ENCODE measurements at regions not wholly inside any gene's neighbourhood (a gene's known extent, or its start where the extent isn't known, plus 50 kb on each side); places are given as distances from the start of the nearest gene placed in this dataset.
"Not testable (repeated sequence)": the region's sequence is repeated elsewhere in the genome, so short reads cannot be mapped to it uniquely, and the experiment has no call there.

GRCh38 chr4:26061248-26061986 is 147.4 kb downstream of the SMIM20 start:
- Histone ChIP-seq H3K4me3 (no peak overlapping the region), H3K4me1 (no peaks in the 10 kb centered on the region), H3K36me3 (no peaks in the 10 kb centered on the region), H3K27ac (no peak overlapping the region), H3K27me3 (no peaks in the 10 kb centered on the region), H3K9me3 (replicated peaks) (no peaks in the 10 kb centered on the region; the same call in 1 of the 2 replicates)
- peak; percentile 52 to 69 for DNase-seq

DNA sequence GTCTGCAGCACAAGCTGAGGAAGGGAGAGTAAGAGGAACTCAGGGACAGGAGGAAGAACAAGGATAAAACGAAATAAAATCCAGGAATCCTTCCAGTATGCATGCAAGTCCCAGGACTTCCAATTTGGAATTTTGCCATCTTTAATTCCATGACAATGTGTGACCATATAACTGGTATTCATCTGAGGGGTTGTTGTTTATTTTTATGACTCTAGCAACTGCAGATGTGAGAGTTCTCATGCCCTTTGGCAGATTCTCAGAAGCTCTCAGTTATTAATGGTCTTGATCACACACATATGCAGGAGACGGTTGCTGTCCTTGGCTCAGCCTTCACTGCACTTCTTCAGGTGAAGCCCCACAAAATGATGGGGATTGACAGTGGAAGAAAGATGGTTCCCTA is 148.2 kb downstream of the SMIM20 start:
- no peaks in the 10 kb centered on the region for H3K4me1 ChIP-seq
- no peaks in the 10 kb centered on the region; the same call in 1 of the 2 replicates for H3K9me3 ChIP-seq (replicated peaks)
- H3K27ac ChIP-seq, result no peak overlapping the region
- H3K4me3 ChIP-seq, result no peak overlapping the region
- H3K36me3 ChIP-seq, result no peaks in the 10 kb centered on the region
- H3K27me3 ChIP-seq, result no peaks in the 10 kb centered on the region
- peak in 1 of 2 experiments; percentile 38 for DNase-seq

GRCh38 chr4:26064009-26064408 is 150.0 kb downstream of the SMIM20 start:
- H3K27me3 ChIP-seq; H3K9me3 ChIP-seq (replicated peaks); H3K4me3 ChIP-seq; H3K27ac ChIP-seq; H3K4me1 ChIP-seq; H3K36me3 ChIP-seq; DNase-seq: not testable (repeated sequence)

GRCh38 chr4:26065833-26066232 is 151.8 kb downstream of the SMIM20 start:
- DNase-seq, result no peak
- Histone ChIP-seq H3K27ac (no peak overlapping the region), H3K27me3 (no peaks in the 10 kb centered on the region), H3K9me3 (replicated peaks) (no peaks in the 10 kb centered on the region), H3K4me1 (peaks cover 3% of the 10 kb centered on the region; the same call in 1 of the 2 replicates), H3K4me3 (no peak overlapping the region), H3K36me3 (no peaks in the 10 kb centered on the region)

DNA sequence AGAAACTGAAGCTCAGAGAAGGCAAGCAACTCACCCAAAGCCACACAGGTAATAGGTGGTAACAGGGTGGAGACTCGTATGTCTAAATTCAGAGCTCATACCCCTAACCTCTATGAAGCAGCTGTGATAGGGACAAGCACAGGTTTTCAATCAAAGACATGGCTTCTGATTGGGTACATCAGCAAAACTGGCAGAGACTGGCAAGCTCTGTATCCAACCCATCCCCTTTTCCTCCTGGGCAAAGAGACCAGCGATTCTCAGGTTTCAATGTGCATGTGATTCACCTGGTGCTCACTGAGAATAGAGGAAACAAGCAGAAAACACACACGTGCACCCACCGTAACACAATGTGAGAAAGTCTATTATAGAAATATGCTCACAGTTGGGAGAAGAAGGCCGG is 153.0 kb downstream of the SMIM20 start:
- no peaks in the 10 kb centered on the region for H3K27me3 ChIP-seq
- DNase-seq, result no peak
- no peak overlapping the region for H3K4me3 ChIP-seq
- no peaks in the 10 kb centered on the region for H3K9me3 ChIP-seq (replicated peaks)
- no peaks in the 10 kb centered on the region for H3K36me3 ChIP-seq
- no peak overlapping the region for H3K27ac ChIP-seq
- H3K4me1 ChIP-seq, result peaks cover 3% of the 10 kb centered on the region; the same call in 1 of the 2 replicates

- no peaks in the 10 kb centered on the region for H3K36me3 ChIP-seq
- no peak overlapping the region for H3K27ac ChIP-seq
- DNase-seq, result peak; percentile 36 to 78
- H3K4me3 ChIP-seq, result no peak overlapping the region
- H3K27me3 ChIP-seq, result no peaks in the 10 kb centered on the region
- H3K9me3 ChIP-seq (replicated peaks), result no peaks in the 10 kb centered on the region
- peaks cover 3% of the 10 kb centered on the region; the same call in 1 of the 2 replicates for H3K4me1 ChIP-seq
Observed at GRCh38 chr4:26069218-26069617, 155.2 kb downstream of the SMIM20 start.

DNA sequence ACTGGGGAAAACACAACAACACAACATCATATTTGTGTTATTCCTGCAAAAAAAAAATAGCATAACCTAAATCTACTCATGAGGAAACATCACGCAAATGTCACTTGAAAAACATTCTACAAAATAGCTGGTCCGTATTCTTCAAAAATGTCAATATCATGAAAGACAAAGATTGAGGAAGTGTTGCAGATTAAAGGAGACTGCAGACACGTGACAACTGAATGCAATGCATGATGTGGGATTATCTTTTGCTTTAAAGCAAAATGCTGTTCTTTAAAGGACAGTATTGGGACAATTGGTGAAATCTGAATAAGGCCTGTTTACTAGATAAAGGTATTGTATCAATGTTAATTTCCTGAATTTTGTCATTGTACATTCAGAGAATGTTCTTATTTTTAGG is 157.7 kb downstream of the SMIM20 start:
- Histone ChIP-seq H3K36me3 (no peaks in the 10 kb centered on the region), H3K4me1 (peaks cover 3% of the 10 kb centered on the region; the same call in 1 of the 2 replicates), H3K9me3 (replicated peaks) (0 out of 2 replicates have a peak, but pooled peaks cover 3% of the 10 kb centered on the region), H3K27me3 (no peaks in the 10 kb centered on the region), H3K4me3 (no peak overlapping the region), H3K27ac (no peak overlapping the region)
- no peak for DNase-seq

- DNase-seq, result no peak
- Histone ChIP-seq H3K4me1 (peaks cover 3% of the 10 kb centered on the region; the same call in 1 of the 2 replicates), H3K4me3 (no peak overlapping the region), H3K27me3 (no peaks in the 10 kb centered on the region), H3K27ac (no peak overlapping the region), H3K9me3 (replicated peaks) (peaks cover 8% of the 10 kb centered on the region; the same call in 1 of the 2 replicates), H3K36me3 (no peaks in the 10 kb centered on the region)
Observed at GRCh38 chr4:26073886-26074560, 160.0 kb downstream of the SMIM20 start.

- H3K36me3 ChIP-seq, result no peaks in the 10 kb centered on the region
- no peak overlapping the region for H3K4me3 ChIP-seq
- DNase-seq, result no peak
- H3K27ac ChIP-seq, result no peak overlapping the region
- H3K4me1 ChIP-seq, result no peaks in the 10 kb centered on the region
- H3K27me3 ChIP-seq, result no peaks in the 10 kb centered on the region
- H3K9me3 ChIP-seq (replicated peaks), result peaks cover 8% of the 10 kb centered on the region; the same call in 1 of the 2 replicates
Observed at GRCh38 chr4:26074712-26075430, 160.9 kb downstream of the SMIM20 start.

GRCh38 chr4:26075583-26075982 is 161.6 kb downstream of the SMIM20 start:
- Histone ChIP-seq H3K4me1 (no peaks in the 10 kb centered on the region), H3K9me3 (replicated peaks) (peaks cover 8% of the 10 kb centered on the region; the same call in 1 of the 2 replicates), H3K36me3 (no peaks in the 10 kb centered on the region), H3K27me3 (no peaks in the 10 kb centered on the region), H3K4me3 (no peak overlapping the region), H3K27ac (no peak overlapping the region)
- DNase-seq, result no peak

DNA sequence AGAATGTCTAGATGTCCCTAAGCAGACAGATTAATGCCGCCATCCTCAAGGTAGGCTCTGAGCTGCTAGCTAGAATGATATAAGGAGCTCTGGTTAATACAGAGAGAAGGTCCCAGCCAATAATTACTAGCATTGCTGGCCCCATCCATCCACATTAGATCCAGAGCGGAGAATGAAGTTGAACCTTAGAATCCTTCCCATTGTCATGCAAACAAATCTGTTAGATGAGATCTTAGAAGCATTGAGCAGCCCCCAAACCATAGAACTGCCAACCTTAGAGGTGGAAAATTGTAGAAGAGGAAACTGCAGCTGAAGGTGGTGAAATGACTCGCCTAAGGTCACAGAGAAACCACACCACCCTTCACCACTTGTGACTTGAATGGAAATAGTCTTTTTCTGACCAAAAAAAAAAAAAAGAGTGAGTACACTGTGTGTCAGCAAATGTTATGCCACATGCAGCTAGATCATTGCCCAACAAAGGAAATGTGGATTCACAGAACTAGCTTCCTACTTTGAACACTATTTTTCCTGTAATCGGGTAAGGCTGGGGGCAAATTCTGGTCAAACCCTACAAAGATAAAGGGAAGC is 162.1 kb downstream of the SMIM20 start:
- Histone ChIP-seq H3K27ac (no peak overlapping the region), H3K4me1 (no peaks in the 10 kb centered on the region), H3K36me3 (no peaks in the 10 kb centered on the region), H3K9me3 (replicated peaks) (peaks cover 8% of the 10 kb centered on the region; the same call in 1 of the 2 replicates), H3K27me3 (no peaks in the 10 kb centered on the region), H3K4me3 (no peak overlapping the region)
- no peak for DNase-seq

DNA sequence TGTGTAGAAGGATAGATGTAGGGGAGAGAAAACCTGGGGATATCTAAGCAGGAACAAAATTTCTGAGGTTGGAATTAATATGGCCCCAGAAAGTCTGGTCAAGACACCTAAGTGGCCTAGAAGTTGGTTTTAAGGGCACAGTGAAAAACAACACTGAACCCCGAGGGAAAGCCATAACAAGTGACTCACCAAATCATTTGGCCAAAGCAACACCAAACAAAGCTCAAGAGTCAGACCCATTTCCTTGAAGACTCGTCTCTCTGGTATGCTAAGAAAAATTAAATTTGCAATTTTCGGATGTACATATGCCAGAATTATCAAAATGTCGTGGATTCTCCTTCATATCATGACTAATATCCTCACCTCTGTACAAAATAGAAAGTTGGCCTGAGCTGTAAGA is 162.9 kb downstream of the SMIM20 start:
- peaks cover 8% of the 10 kb centered on the region; the same call in 1 of the 2 replicates for H3K9me3 ChIP-seq (replicated peaks)
- H3K4me3 ChIP-seq, result no peak overlapping the region
- H3K27ac ChIP-seq, result no peak overlapping the region
- H3K27me3 ChIP-seq, result no peaks in the 10 kb centered on the region
- no peaks in the 10 kb centered on the region for H3K36me3 ChIP-seq
- DNase-seq, result no peak
- no peaks in the 10 kb centered on the region; the same call in 1 of the 2 replicates for H3K4me1 ChIP-seq

- H3K9me3 ChIP-seq (replicated peaks), result peaks cover 8% of the 10 kb centered on the region; the same call in 1 of the 2 replicates
- no peak overlapping the region for H3K27ac ChIP-seq
- H3K4me3 ChIP-seq, result no peak overlapping the region
- H3K36me3 ChIP-seq, result no peaks in the 10 kb centered on the region
- DNase-seq, result no peak
- no peaks in the 10 kb centered on the region for H3K27me3 ChIP-seq
- peaks cover 3% of the 10 kb centered on the region; the same call in 1 of the 2 replicates for H3K4me1 ChIP-seq
Observed at GRCh38 chr4:26077756-26078155, 163.7 kb downstream of the SMIM20 start.

DNA sequence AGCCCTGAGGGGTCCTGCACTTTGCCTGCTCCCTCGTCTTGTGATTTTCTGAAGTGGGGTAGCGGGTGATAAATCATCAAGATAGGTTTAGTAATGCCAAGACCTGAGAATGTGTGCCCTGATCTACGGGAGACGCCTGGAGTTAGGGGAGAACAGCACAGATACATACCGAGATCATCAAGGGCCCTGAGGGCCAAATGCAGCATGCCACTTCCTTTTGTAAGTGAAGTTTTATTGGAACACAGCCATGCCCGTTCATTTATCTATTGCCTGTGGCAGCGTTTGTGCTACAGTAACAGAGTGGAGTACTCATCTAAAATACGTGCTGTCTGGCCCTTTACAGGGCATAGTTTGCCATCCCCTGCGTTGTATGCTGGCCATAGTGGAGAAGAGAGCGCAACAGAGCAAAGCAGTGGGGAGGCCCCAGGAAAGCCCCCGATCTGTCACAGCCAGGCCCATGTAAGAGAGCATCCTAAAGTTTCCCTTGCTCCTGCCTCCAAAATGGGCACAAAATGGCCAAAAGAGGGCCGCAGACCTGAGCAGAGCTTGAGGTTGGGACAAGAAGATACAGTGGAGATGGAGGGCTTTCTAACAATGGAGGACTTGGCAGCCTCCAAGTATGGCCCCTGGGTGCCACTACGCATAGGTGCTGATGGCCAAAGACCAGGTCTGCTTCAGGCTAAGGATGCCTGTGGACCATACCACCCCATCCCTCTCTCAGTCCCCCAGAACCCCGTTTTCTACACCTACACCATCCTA is 167.0 kb downstream of the SMIM20 start:
- no peaks in the 10 kb centered on the region for H3K36me3 ChIP-seq
- peaks cover 5% of the 10 kb centered on the region; the same call in 1 of the 2 replicates for H3K9me3 ChIP-seq (replicated peaks)
- H3K27ac ChIP-seq, result no peak overlapping the region

More for the DNA sequence above, 167.0 kb downstream of the SMIM20 start:
- H3K4me1 ChIP-seq, result peaks cover 30% of the 10 kb centered on the region
- no peak for DNase-seq
- H3K4me3 ChIP-seq, result no peak overlapping the region
- no peaks in the 10 kb centered on the region for H3K27me3 ChIP-seq
